ENCODE measurements at regions not wholly inside any gene's neighbourhood (a gene's known extent, or its start where the extent isn't known, plus 50 kb on each side); places are given as distances from the start of the nearest gene placed in this dataset.
"Not testable (repeated sequence)": the region's sequence is repeated elsewhere in the genome, so short reads cannot be mapped to it uniquely, and the experiment has no call there.

- H4K20me1 ChIP-seq (ENCODE audit: control insufficient read depth, insufficient read depth, low read length, poor library complexity, severe bottlenecking); H3K27me3 ChIP-seq (replicated peaks in 1 of 4; ENCODE audit: control extremely low read depth in 1 of 4, control insufficient read depth in 3 of 4, insufficient read depth in 4 of 4, low read length in 3 of 4); H3K27ac Mint-ChIP-seq; H3K36me3 ChIP-seq (replicated peaks in 1 of 2; ENCODE audit: control extremely low read depth in 1 of 2, control insufficient read depth in 1 of 2, extremely low read depth in 1 of 2, insufficient read depth in 2 of 2, low read length in 1 of 2); H3K4me1 ChIP-seq (ENCODE audit: control insufficient read depth in 2 of 2, insufficient read depth in 2 of 2, low read length in 2 of 2); DNase-seq; H3K4me3 Mint-ChIP-seq; H3K27ac ChIP-seq (ENCODE audit: low read length in 2 of 2); H3K9ac ChIP-seq (ENCODE audit: low read length); CTCF ChIA-PET; H3K4me2 ChIP-seq (replicated peaks; ENCODE audit: low read depth, low read length, poor library complexity, severe bottlenecking); H3K4me1 Mint-ChIP-seq; H3K27me3 Mint-ChIP-seq; intact Hi-C loops (cut with micrococcal nuclease); POLR2A ChIA-PET; H3K79me2 ChIP-seq (ENCODE audit: control insufficient read depth, insufficient read depth, low read length); H3K9me3 ChIP-seq (ENCODE audit: control extremely low read depth in 1 of 3, control insufficient read depth in 2 of 3, insufficient read depth in 1 of 3, low read length in 2 of 3); H3K9me3 Mint-ChIP-seq (ENCODE audit: insufficient read depth): not testable (repeated sequence)
- TF ChIP-seq, protein P1, sequence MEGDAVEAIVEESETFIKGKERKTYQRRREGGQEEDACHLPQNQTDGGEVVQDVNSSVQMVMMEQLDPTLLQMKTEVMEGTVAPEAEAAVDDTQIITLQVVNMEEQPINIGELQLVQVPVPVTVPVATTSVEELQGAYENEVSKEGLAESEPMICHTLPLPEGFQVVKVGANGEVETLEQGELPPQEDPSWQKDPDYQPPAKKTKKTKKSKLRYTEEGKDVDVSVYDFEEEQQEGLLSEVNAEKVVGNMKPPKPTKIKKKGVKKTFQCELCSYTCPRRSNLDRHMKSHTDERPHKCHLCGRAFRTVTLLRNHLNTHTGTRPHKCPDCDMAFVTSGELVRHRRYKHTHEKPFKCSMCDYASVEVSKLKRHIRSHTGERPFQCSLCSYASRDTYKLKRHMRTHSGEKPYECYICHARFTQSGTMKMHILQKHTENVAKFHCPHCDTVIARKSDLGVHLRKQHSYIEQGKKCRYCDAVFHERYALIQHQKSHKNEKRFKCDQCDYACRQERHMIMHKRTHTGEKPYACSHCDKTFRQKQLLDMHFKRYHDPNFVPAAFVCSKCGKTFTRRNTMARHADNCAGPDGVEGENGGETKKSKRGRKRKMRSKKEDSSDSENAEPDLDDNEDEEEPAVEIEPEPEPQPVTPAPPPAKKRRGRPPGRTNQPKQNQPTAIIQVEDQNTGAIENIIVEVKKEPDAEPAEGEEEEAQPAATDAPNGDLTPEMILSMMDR (IDR thresholded peaks at IDR 0.05) = peak; percentile 34
- peak overlapping the region; percentile 46 for H2AFZ ChIP-seq (ENCODE audit: insufficient read depth, low read depth, low read length, poor library complexity, severe bottlenecking)
- H3K4me3 ChIP-seq (ENCODE audit: control extremely low read depth in 1 of 5, extremely low read depth in 1 of 5, insufficient read depth in 1 of 5, low read depth in 2 of 5, low read length in 4 of 5) = peak overlapping the region in 2 of 5 experiments; percentile 27 to 41
- ATAC-seq (ENCODE audit: low read depth) = peak; percentile 100
- 15% methylated on average over 7 of the region's 31 CpGs for WGBS (ENCODE audit: insufficient coverage)
These were observed 435.9 kb downstream of the SPATA31A1 start for GRCh38 chr9:39791356-39791755.

DNA sequence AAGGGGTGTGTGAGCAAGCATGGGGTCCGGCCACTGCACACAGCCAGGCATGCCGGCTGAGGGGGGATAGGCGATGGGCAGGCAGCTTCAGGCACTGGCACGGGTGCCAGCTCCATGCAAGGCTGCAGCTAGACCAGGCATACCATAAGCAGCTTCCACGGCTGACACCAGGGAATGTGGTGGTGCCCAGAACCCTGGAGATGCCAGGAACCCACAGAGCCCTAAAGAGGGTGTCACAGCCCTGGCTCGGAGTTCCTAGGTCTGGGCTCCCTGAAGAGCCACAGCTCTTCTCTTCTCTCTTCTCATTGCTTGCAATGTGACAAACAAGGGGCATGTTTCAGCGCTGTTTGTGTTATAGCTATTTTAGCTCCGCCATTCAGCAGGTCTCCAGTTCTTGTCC, 442.5 kb downstream of the SPATA31A1 start:
- H3K27me3 Mint-ChIP-seq; H3K36me3 ChIP-seq (replicated peaks in 1 of 2; ENCODE audit: control extremely low read depth in 1 of 2, control insufficient read depth in 1 of 2, extremely low read depth in 1 of 2, insufficient read depth in 2 of 2, low read length in 1 of 2); H3K4me2 ChIP-seq (replicated peaks; ENCODE audit: low read depth, low read length, poor library complexity, severe bottlenecking); intact Hi-C loops (cut with micrococcal nuclease); H3K4me1 ChIP-seq (ENCODE audit: control insufficient read depth in 2 of 2, insufficient read depth in 2 of 2, low read length in 2 of 2); H3K4me3 ChIP-seq (ENCODE audit: control extremely low read depth in 1 of 5, extremely low read depth in 1 of 5, insufficient read depth in 1 of 5, low read depth in 2 of 5, low read length in 4 of 5); POLR2A ChIA-PET; H3K79me2 ChIP-seq (ENCODE audit: control insufficient read depth, insufficient read depth, low read length); H3K27ac ChIP-seq (ENCODE audit: low read length in 2 of 2); H3K4me1 Mint-ChIP-seq; DNase-seq; ATAC-seq (ENCODE audit: low read depth); H3K27me3 ChIP-seq (replicated peaks in 1 of 4; ENCODE audit: control extremely low read depth in 1 of 4, control insufficient read depth in 3 of 4, insufficient read depth in 4 of 4, low read length in 3 of 4); H3K9ac ChIP-seq (ENCODE audit: low read length); H2AFZ ChIP-seq (ENCODE audit: insufficient read depth, low read depth, low read length, poor library complexity, severe bottlenecking); H3K9me3 ChIP-seq (ENCODE audit: control extremely low read depth in 1 of 3, control insufficient read depth in 2 of 3, insufficient read depth in 1 of 3, low read length in 2 of 3); H3K9me3 Mint-ChIP-seq (ENCODE audit: insufficient read depth); H4K20me1 ChIP-seq (ENCODE audit: control insufficient read depth, insufficient read depth, low read length, poor library complexity, severe bottlenecking); H3K4me3 Mint-ChIP-seq; H3K27ac Mint-ChIP-seq; CTCF ChIA-PET: not testable (repeated sequence)
- WGBS (ENCODE audit: insufficient coverage) = no CpG with 5 or more reads among the region's 8 CpGs

GRCh38 chr9:39799252-39799651, 443.8 kb downstream of the SPATA31A1 start:
- H3K9ac ChIP-seq (ENCODE audit: low read length); H3K27ac Mint-ChIP-seq; H3K4me1 Mint-ChIP-seq; H3K4me1 ChIP-seq (ENCODE audit: control insufficient read depth in 2 of 2, insufficient read depth in 2 of 2, low read length in 2 of 2); POLR2A ChIA-PET; ATAC-seq (ENCODE audit: low read depth); H3K9me3 Mint-ChIP-seq (ENCODE audit: insufficient read depth); H3K4me3 ChIP-seq (ENCODE audit: control extremely low read depth in 1 of 5, extremely low read depth in 1 of 5, insufficient read depth in 1 of 5, low read depth in 2 of 5, low read length in 4 of 5); H3K27ac ChIP-seq (ENCODE audit: low read length in 2 of 2); H3K27me3 ChIP-seq (replicated peaks in 1 of 4; ENCODE audit: control extremely low read depth in 1 of 4, control insufficient read depth in 3 of 4, insufficient read depth in 4 of 4, low read length in 3 of 4); H3K4me3 Mint-ChIP-seq; CTCF ChIA-PET; H3K27me3 Mint-ChIP-seq; H3K79me2 ChIP-seq (ENCODE audit: control insufficient read depth, insufficient read depth, low read length); H4K20me1 ChIP-seq (ENCODE audit: control insufficient read depth, insufficient read depth, low read length, poor library complexity, severe bottlenecking); H3K9me3 ChIP-seq (ENCODE audit: control extremely low read depth in 1 of 3, control insufficient read depth in 2 of 3, insufficient read depth in 1 of 3, low read length in 2 of 3); H3K4me2 ChIP-seq (replicated peaks; ENCODE audit: low read depth, low read length, poor library complexity, severe bottlenecking); H2AFZ ChIP-seq (ENCODE audit: insufficient read depth, low read depth, low read length, poor library complexity, severe bottlenecking); intact Hi-C loops (cut with micrococcal nuclease); H3K36me3 ChIP-seq (replicated peaks in 1 of 2; ENCODE audit: control extremely low read depth in 1 of 2, control insufficient read depth in 1 of 2, extremely low read depth in 1 of 2, insufficient read depth in 2 of 2, low read length in 1 of 2): not testable (repeated sequence)
- WGBS (ENCODE audit: insufficient coverage) = no CpG with 5 or more reads among the region's 11 CpGs
- peak; percentile 0 for DNase-seq

- H2AFZ ChIP-seq (ENCODE audit: insufficient read depth, low read depth, low read length, poor library complexity, severe bottlenecking); H3K27me3 Mint-ChIP-seq; H3K4me2 ChIP-seq (replicated peaks; ENCODE audit: low read depth, low read length, poor library complexity, severe bottlenecking); CTCF ChIA-PET; H3K4me1 Mint-ChIP-seq; POLR2A ChIA-PET; intact Hi-C loops (cut with micrococcal nuclease); H3K9me3 Mint-ChIP-seq (ENCODE audit: insufficient read depth); H3K27me3 ChIP-seq (replicated peaks in 1 of 4; ENCODE audit: control extremely low read depth in 1 of 4, control insufficient read depth in 3 of 4, insufficient read depth in 4 of 4, low read length in 3 of 4); DNase-seq; H3K36me3 ChIP-seq (replicated peaks in 1 of 2; ENCODE audit: control extremely low read depth in 1 of 2, control insufficient read depth in 1 of 2, extremely low read depth in 1 of 2, insufficient read depth in 2 of 2, low read length in 1 of 2); ATAC-seq (ENCODE audit: low read depth); H3K27ac Mint-ChIP-seq; H3K9ac ChIP-seq (ENCODE audit: low read length); H3K27ac ChIP-seq (ENCODE audit: low read length in 2 of 2); H3K4me3 Mint-ChIP-seq; H3K4me1 ChIP-seq (ENCODE audit: control insufficient read depth in 2 of 2, insufficient read depth in 2 of 2, low read length in 2 of 2); H3K9me3 ChIP-seq (ENCODE audit: control extremely low read depth in 1 of 3, control insufficient read depth in 2 of 3, insufficient read depth in 1 of 3, low read length in 2 of 3); H3K79me2 ChIP-seq (ENCODE audit: control insufficient read depth, insufficient read depth, low read length); H4K20me1 ChIP-seq (ENCODE audit: control insufficient read depth, insufficient read depth, low read length, poor library complexity, severe bottlenecking); H3K4me3 ChIP-seq (ENCODE audit: control extremely low read depth in 1 of 5, extremely low read depth in 1 of 5, insufficient read depth in 1 of 5, low read depth in 2 of 5, low read length in 4 of 5): not testable (repeated sequence)
- WGBS (ENCODE audit: insufficient coverage) = no CpG with 5 or more reads among the region's 2 CpGs
These were observed 447.1 kb downstream of the SPATA31A1 start for GRCh38 chr9:39802561-39802960.
